H9 (cell line): ENCODE measurements at regions not wholly inside any gene's neighbourhood (a gene's known extent, or its start where the extent isn't known, plus 50 kb on each side); places are given as distances from the start of the nearest gene placed in this dataset.
"Not testable (repeated sequence)": the region's sequence is repeated elsewhere in the genome, so short reads cannot be mapped to it uniquely, and the experiment has no call there.

Source experiments
- DNase-seq: peaks from one replicate; pipeline ENCODE4 v3.0.0-alpha.2; 2017
- H2AFZ ChIP-seq: one replicate; pipeline ENCODE4 v1.6.1; 2013; ENCODE audit warnings: mild to moderate bottlenecking, low read length, control low read depth, moderate library complexity
- H2AK5ac ChIP-seq: 2 replicates; pipeline ENCODE4 v1.6.1; 2013; ENCODE audit warnings: low read length, control low read depth, mixed read lengths; ENCODE audit not compliant: insufficient read length
- H2BK120ac ChIP-seq: one replicate; pipeline ENCODE4 v1.6.1; 2013; ENCODE audit warnings: low read depth, mild to moderate bottlenecking, low read length, control low read depth, inconsistent platforms; ENCODE audit not compliant: poor library complexity, severe bottlenecking
- H2BK12ac ChIP-seq: 2 replicates; pipeline ENCODE4 v1.6.1; 2013; ENCODE audit warnings: low read length, control low read depth, mixed read lengths, low read depth; ENCODE audit not compliant: insufficient read length
- H2BK15ac ChIP-seq: 2 replicates; pipeline ENCODE4 v1.6.1; 2013; ENCODE audit warnings: low read depth, low read length, control low read depth
- H2BK20ac ChIP-seq: one replicate; pipeline ENCODE4 v1.6.1; 2013; ENCODE audit warnings: low read depth, mild to moderate bottlenecking, low read length, control low read depth, inconsistent platforms; ENCODE audit not compliant: poor library complexity, severe bottlenecking
- H2BK5ac ChIP-seq: 2 replicates; pipeline ENCODE4 v1.6.1; 2013; ENCODE audit warnings: low read length, control low read depth, mixed read lengths; ENCODE audit not compliant: insufficient read length
- H3K14ac ChIP-seq: 2 replicates; pipeline ENCODE4 v1.6.1; 2013; ENCODE audit warnings: low read length, control low read depth; ENCODE audit not compliant: insufficient read depth
- H3K18ac ChIP-seq: 2 replicates; pipeline ENCODE4 v1.6.1; 2013; ENCODE audit warnings: low read depth, mild to moderate bottlenecking, mixed read lengths, low read length, control low read depth; ENCODE audit not compliant: insufficient read length
- H3K23ac ChIP-seq: 2 replicates; pipeline ENCODE4 v1.6.1; 2013; ENCODE audit warnings: low read length, control low read depth, mixed read lengths, low read depth; ENCODE audit not compliant: insufficient read length
- H3K23me2 ChIP-seq: 2 replicates; pipeline ENCODE4 v1.6.1; 2013; ENCODE audit warnings: low read depth, mild to moderate bottlenecking, mixed read lengths, low read length, control low read depth; ENCODE audit not compliant: insufficient read length, poor library complexity, severe bottlenecking
- H3K27ac ChIP-seq: 2 replicates; pipeline ENCODE4 v1.5.1; 2013; ENCODE audit warnings: low read length, control low read depth, mixed read lengths, low read depth; ENCODE audit not compliant: insufficient read length
- H3K27me3 ChIP-seq: 2 replicates; pipeline ENCODE4 v1.6.1; 2013; ENCODE audit warnings: low read length, control low read depth, inconsistent platforms; ENCODE audit not compliant: insufficient read depth
- H3K4ac ChIP-seq: 2 replicates; pipeline ENCODE4 v1.6.1; 2013; ENCODE audit warnings: low read depth, mild to moderate bottlenecking, control low read depth, inconsistent platforms, low read length, moderate library complexity
- H3K4me1 ChIP-seq: 2 replicates; pipeline ENCODE4 v1.6.1; 2013; ENCODE audit warnings: low read length, control low read depth, inconsistent platforms; ENCODE audit not compliant: insufficient read depth
- H3K4me2 ChIP-seq: 2 replicates; pipeline ENCODE4 v1.6.1; 2013; ENCODE audit warnings: low read length, control low read depth, mixed read lengths; ENCODE audit not compliant: insufficient read length, insufficient read depth
- H3K56ac ChIP-seq: 2 replicates; pipeline ENCODE4 v1.6.1; 2013; ENCODE audit warnings: low read depth, mild to moderate bottlenecking, mixed read lengths, low read length, control low read depth; ENCODE audit not compliant: insufficient read length
- H3K79me1 ChIP-seq: 2 replicates; pipeline ENCODE4 v1.6.1; 2013; ENCODE audit warnings: low read depth, mild to moderate bottlenecking, moderate library complexity, low read length, control low read depth, inconsistent platforms; ENCODE audit not compliant: insufficient read depth, poor library complexity, severe bottlenecking
- H3K79me2 ChIP-seq: 2 replicates; pipeline ENCODE4 v1.6.1; 2013; ENCODE audit warnings: low read length, control low read depth, inconsistent platforms; ENCODE audit not compliant: insufficient read depth
- H3K9ac ChIP-seq: 2 replicates; pipeline ENCODE4 v1.6.1; 2013; ENCODE audit warnings: low read length, control low read depth, mixed read lengths; ENCODE audit not compliant: insufficient read length; ENCODE audit errors: extremely low read depth
- H3K9me3 ChIP-seq: one replicate; pipeline ENCODE4 v1.6.1; 2013; ENCODE audit warnings: low read depth, low read length, inconsistent platforms; ENCODE audit not compliant: control insufficient read depth
- H3T11ph ChIP-seq: one replicate; pipeline ENCODE4 v1.6.1; 2013; ENCODE audit warnings: mild to moderate bottlenecking, low read length, control low read depth, inconsistent platforms
- H4K20me1 ChIP-seq: one replicate; pipeline ENCODE4 v1.6.1; 2013; ENCODE audit not compliant: control insufficient read depth, insufficient read length, insufficient read depth
- H4K5ac ChIP-seq: 2 replicates; pipeline ENCODE4 v1.6.1; 2013; ENCODE audit warnings: low read depth, mild to moderate bottlenecking, mixed read lengths, low read length, control low read depth; ENCODE audit not compliant: insufficient read length
- H4K8ac ChIP-seq: replicated peaks from 2 replicates; pipeline ENCODE4 v1.6.1; 2013; ENCODE audit warnings: low read length, control low read depth, mixed read lengths, low read depth; ENCODE audit not compliant: insufficient read length
- H4K91ac ChIP-seq: 2 replicates; pipeline ENCODE4 v1.6.1; 2013; ENCODE audit warnings: low read depth, mild to moderate bottlenecking, moderate library complexity, mixed read lengths, low read length, control low read depth; ENCODE audit not compliant: insufficient read length
- H3K27ac Mint-ChIP-seq, 3 experiments: 2 replicates in 2 of 3; 3 replicates in 1 of 3; pipeline ENCODE4 v1.8.0; 2020 to 2021; ENCODE audit warnings: mixed read lengths in 3 of 3, mild to moderate bottlenecking in 1 of 3, moderate library complexity in 1 of 3
- H3K27me3 Mint-ChIP-seq: 2 replicates; pipeline ENCODE4 v1.8.0; 2021; ENCODE audit warnings: low read depth, mild to moderate bottlenecking, moderate library complexity, mixed read lengths
- H3K36me3 Mint-ChIP-seq, 3 experiments: 2 replicates in 2 of 3; 3 replicates in 1 of 3; pipeline ENCODE4 v1.8.0; 2020 to 2021; ENCODE audit warnings: low read depth in 3 of 3, mixed read lengths in 3 of 3; ENCODE audit not compliant: insufficient read depth in 1 of 3
- H3K4me1 Mint-ChIP-seq, 2 experiments: 2 replicates each; pipeline ENCODE4 v1.8.0; 2020; ENCODE audit warnings: mixed read lengths in 2 of 2
- H3K4me3 Mint-ChIP-seq, 2 experiments: 2 replicates in 1 of 2; 3 replicates in 1 of 2; pipeline ENCODE4 v1.8.0; 2020 to 2021; ENCODE audit warnings: mild to moderate bottlenecking in 2 of 2, mixed read lengths in 2 of 2, moderate library complexity in 1 of 2
- H3K9me3 Mint-ChIP-seq, 2 experiments: 2 replicates in 1 of 2; 3 replicates in 1 of 2; pipeline ENCODE4 v1.8.0; 2020; ENCODE audit warnings: mild to moderate bottlenecking in 2 of 2, mixed read lengths in 2 of 2, moderate library complexity in 1 of 2
- CTCF ChIP-seq: fragments of 200-600 bp; sonication (generic); conservative IDR thresholded peaks from 3 replicates; pipeline ENCODE4 v1.8.0; 2021; ENCODE audit warnings: antibody characterized with exemption, mild to moderate bottlenecking
- WGBS: extraction: QIAGEN DNeasy Blood & Tissue Kit; methylation state at CpG from one replicate; pipeline ENCODE4 v1.1.7; 2013; ENCODE audit warnings: missing lambda C conversion rate, low lambda C conversion rate, mixed read lengths; ENCODE audit not compliant: insufficient read length; ENCODE audit errors: extremely low coverage; 5-methylcytosine and 5-hydroxymethylcytosine counted together

- Mint-ChIP-seq H3K9me3 (peaks cover 8 to 9% of the 10 kb centered on the region in 2 experiments; a peak in 4 of 5 replicates), H3K27me3 (no peaks in the 10 kb centered on the region), H3K27ac (no peak overlapping the region), H3K4me1 (no peaks in the 10 kb centered on the region), H3K4me3 (no peak overlapping the region), H3K36me3 (peaks cover 0 to 9% (median 5%) of the 10 kb centered on the region in 3 experiments; a peak in 5 of 7 replicates)
- H2AK5ac ChIP-seq, result no peak overlapping the region
- H2BK120ac ChIP-seq, result no peak overlapping the region
- H3K14ac ChIP-seq, result no peak overlapping the region
- WGBS, result no CpG with 5 or more reads among the region's 3 CpGs
- no peaks in the 10 kb centered on the region for H3K79me2 ChIP-seq
- no peak overlapping the region for H4K8ac ChIP-seq
- no peak overlapping the region for H3T11ph ChIP-seq
- H3K27me3 ChIP-seq, result no peaks in the 10 kb centered on the region
- no peaks in the 10 kb centered on the region for H4K20me1 ChIP-seq
- H3K23ac ChIP-seq, result no peak overlapping the region
- no peak overlapping the region for H2BK12ac ChIP-seq
- H2BK15ac ChIP-seq, result no peak overlapping the region
- H3K79me1 ChIP-seq, result no peaks in the 10 kb centered on the region
- no peak overlapping the region for H4K5ac ChIP-seq
- H2AFZ ChIP-seq, result no peak overlapping the region
- H4K91ac ChIP-seq, result no peak overlapping the region
- no peaks in the 10 kb centered on the region for H3K9me3 ChIP-seq
- H3K4me2 ChIP-seq, result no peak overlapping the region
- H3K18ac ChIP-seq, result no peak overlapping the region
- no peak overlapping the region for H3K9ac ChIP-seq
- DNase-seq, result no peak
- H3K4me1 ChIP-seq, result no peaks in the 10 kb centered on the region
- H3K23me2 ChIP-seq, result no peaks in the 10 kb centered on the region
- no peak overlapping the region for H3K56ac ChIP-seq
- no peak overlapping the region for H3K4ac ChIP-seq
- H2BK20ac ChIP-seq, result no peak overlapping the region
- no peak for TF ChIP-seq CTCF
- no peak overlapping the region for H3K27ac ChIP-seq
- H2BK5ac ChIP-seq, result no peak overlapping the region
Measured at GRCh38 chr6:76831299-76831698, 632.0 kb downstream of the HTR1B start.

GRCh38 chr6:76823578-76823977, 639.7 kb downstream of the HTR1B start:
- Mint-ChIP-seq H3K36me3 (peaks cover 13 to 33% (median 15%) of the 10 kb centered on the region in 3 experiments), H3K9me3 (peaks cover 27 to 37% of the 10 kb centered on the region in 2 experiments)
- H3K23ac ChIP-seq, H3K4ac ChIP-seq, H3K14ac ChIP-seq, H3K27me3 Mint-ChIP-seq, H3K4me1 Mint-ChIP-seq, H4K8ac ChIP-seq, H3K27ac Mint-ChIP-seq, H3K56ac ChIP-seq, H2BK5ac ChIP-seq, H3K4me2 ChIP-seq, H2BK20ac ChIP-seq, H4K91ac ChIP-seq, H3K23me2 ChIP-seq, H3K18ac ChIP-seq, DNase-seq, H3K9me3 ChIP-seq, H4K5ac ChIP-seq, H3K4me1 ChIP-seq, H3K9ac ChIP-seq, H3K27me3 ChIP-seq, H3K27ac ChIP-seq, H4K20me1 ChIP-seq, H2BK120ac ChIP-seq, H2BK12ac ChIP-seq, H3K79me2 ChIP-seq, H3K4me3 Mint-ChIP-seq, H3T11ph ChIP-seq, H2AK5ac ChIP-seq, H2AFZ ChIP-seq, H2BK15ac ChIP-seq, H3K79me1 ChIP-seq: not testable (repeated sequence)
- WGBS, result no CpG with 5 or more reads among the region's 6 CpGs
